ENCODE measurements at regions not wholly inside any gene's neighbourhood (a gene's known extent, or its start where the extent isn't known, plus 50 kb on each side); places are given as distances from the start of the nearest gene placed in this dataset.

DNA sequence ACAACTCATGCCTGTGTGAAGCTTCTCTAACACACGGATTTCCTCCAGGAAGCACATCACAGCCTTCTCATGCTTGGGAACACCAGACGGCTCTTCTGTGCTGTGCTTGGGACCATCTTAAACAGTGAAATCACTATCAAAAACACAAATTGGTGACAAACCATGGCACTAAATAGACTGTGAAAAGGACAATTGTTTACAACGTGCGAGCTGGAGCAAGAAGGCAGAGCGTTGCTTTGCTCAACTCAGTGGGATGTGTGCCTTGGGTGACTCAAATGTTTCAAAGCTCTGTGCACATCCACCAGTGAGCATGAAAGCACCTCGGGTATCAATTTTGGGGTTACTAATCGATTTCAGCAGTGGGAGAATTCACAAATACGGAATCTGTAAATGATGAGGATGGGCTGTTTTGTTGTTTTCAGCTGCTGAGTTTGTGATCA lies 182.4 kb upstream of the ARL4C start:
- no peak for TF ChIP-seq POLR2A (IDR thresholded peaks at IDR 0.05; ENCODE audit: low read depth)
- no peak for TF ChIP-seq CTCF (IDR thresholded peaks at IDR 0.05)

Measured in esophagus muscularis mucosa (tissue), 3 donors.